H1 (cell line): ENCODE measurements at regions not wholly inside any gene's neighbourhood (a gene's known extent, or its start where the extent isn't known, plus 50 kb on each side); places are given as distances from the start of the nearest gene placed in this dataset.
A peak's percentile ranks its signal among the peaks of the same experiment; 100 is the strongest.

Experiments
- CTCF ChIA-PET: fragments of 300-600 bp; sonication (Branson Sonifier 250); formaldehyde crosslinking; loops from one replicate; lab custom pipeline; 2021; ENCODE audit not compliant: partially characterized antibody; lab: Charles Lee
- POLR2A ChIA-PET: fragments of 300-600 bp; sonication (Branson Sonifier 250); formaldehyde crosslinking; loops from one replicate; lab custom pipeline; 2021; ENCODE audit warnings: inconsistent platforms; ENCODE audit not compliant: partially characterized antibody; lab: Charles Lee
- DNase-seq, 2 experiments: peaks; one replicate each; pipeline versions ENCODE4 v3.0.0 to v3.0.0-alpha.2; 2010 to 2022; ENCODE audit warnings: low spot score in 2 of 2, low read depth in 1 of 2, mixed read lengths in 1 of 2
- FAIRE-seq: peaks from 2 replicates; lab custom pipeline; 2011; peaks lifted over from hg19 to GRCh38; lab: Jason Lieb, UNC
- H2AFZ ChIP-seq: 2 replicates; pipeline ENCODE4 v1.8.1; 2012; ENCODE audit warnings: low read length, inconsistent platforms
- H2AK5ac ChIP-seq: 2 replicates; pipeline ENCODE4 v1.6.1; 2013; ENCODE audit warnings: low read depth, low read length
- H2BK120ac ChIP-seq: replicated peaks from 2 replicates; pipeline ENCODE3; 2013; ENCODE audit warnings: low read depth, low read length, inconsistent platforms
- H2BK12ac ChIP-seq: 2 replicates; pipeline ENCODE4 v1.6.1; 2013; ENCODE audit warnings: low read depth, low read length
- H2BK15ac ChIP-seq: 2 replicates; pipeline ENCODE4 v1.6.1; 2013; ENCODE audit warnings: low read length
- H2BK20ac ChIP-seq: 2 replicates; pipeline ENCODE4 v1.6.1; 2013; ENCODE audit warnings: low read length
- H2BK5ac ChIP-seq: 2 replicates; pipeline ENCODE4 v1.6.1; 2013; ENCODE audit warnings: low read depth, low read length
- H3K14ac ChIP-seq: 2 replicates; pipeline ENCODE4 v1.6.1; 2013; ENCODE audit warnings: inconsistent platforms; ENCODE audit not compliant: insufficient read length
- H3K18ac ChIP-seq: 2 replicates; pipeline ENCODE4 v1.6.1; 2013; ENCODE audit warnings: low read length; ENCODE audit errors: extremely low read depth
- H3K23ac ChIP-seq: 2 replicates; pipeline ENCODE4 v1.6.1; 2013; ENCODE audit warnings: inconsistent platforms; ENCODE audit not compliant: insufficient read length
- H3K23me2 ChIP-seq: 2 replicates; pipeline ENCODE4 v1.6.1; 2013; ENCODE audit warnings: low read depth, low read length
- H3K27ac ChIP-seq: 2 replicates; pipeline ENCODE4 v1.6.1; 2011; ENCODE audit warnings: low read depth, low read length, inconsistent platforms
- H3K27me3 ChIP-seq, 4 experiments: replicated peaks in 1 of 4; 1 replicate in 1 of 4; 2 replicates in 3 of 4; pipeline versions ENCODE4 v1.6.1 to v1.8.1; 2011 to 2013; ENCODE audit warnings: low read length in 3 of 4, mild to moderate bottlenecking in 3 of 4, inconsistent platforms in 2 of 4, mixed read lengths in 2 of 4, moderate library complexity in 1 of 4; ENCODE audit not compliant: control insufficient read depth in 3 of 4, insufficient read depth in 3 of 4; ENCODE audit errors: extremely low read depth in 1 of 4
- H3K36me3 ChIP-seq, 4 experiments: 2 replicates each; pipeline versions ENCODE4 v1.6.1 to v1.8.1; 2011 to 2013; ENCODE audit warnings: mild to moderate bottlenecking in 4 of 4, low read length in 3 of 4, moderate library complexity in 2 of 4, control low read depth in 1 of 4, inconsistent platforms in 1 of 4; ENCODE audit not compliant: insufficient read depth in 4 of 4, control insufficient read depth in 2 of 4
- H3K4ac ChIP-seq: replicated peaks from 2 replicates; pipeline ENCODE3; 2013; ENCODE audit warnings: low read length, low read depth, mixed read lengths, inconsistent platforms; ENCODE audit not compliant: insufficient read length
- H3K4me1 ChIP-seq, 4 experiments: replicated peaks in 1 of 4; 1 replicate in 1 of 4; 2 replicates in 3 of 4; pipeline versions ENCODE4 v1.6.1 to v1.8.1; 2011 to 2013; ENCODE audit warnings: low read length in 3 of 4, inconsistent platforms in 2 of 4, mixed read lengths in 1 of 4; ENCODE audit not compliant: insufficient read depth in 4 of 4, control insufficient read depth in 3 of 4
- H3K4me2 ChIP-seq, 2 experiments: 2 replicates each; pipeline versions ENCODE4 v1.6.1 to v1.8.1; 2011 to 2013; ENCODE audit warnings: low read depth in 2 of 2, low read length in 2 of 2, control low read depth in 1 of 2, inconsistent platforms in 1 of 2, mild to moderate bottlenecking in 1 of 2; ENCODE audit not compliant: insufficient read depth in 1 of 2
- H3K4me3 ChIP-seq, 4 experiments: fragments of 200-600, 300-600 bp in 1 of 4; sonication (generic), shearing (Covaris generic), sonication (Bioruptor Twin) in 1 of 4; 2 replicates each; pipeline versions ENCODE4 v1.5.1 to v1.8.1; 2011 to 2016; ENCODE audit warnings: low read length in 4 of 4, low read depth in 3 of 4, control low read depth in 2 of 4, inconsistent platforms in 2 of 4, mild to moderate bottlenecking in 2 of 4, mixed read lengths in 1 of 4, moderate library complexity in 1 of 4; ENCODE audit not compliant: insufficient read depth in 2 of 4; ENCODE audit errors: extremely low read depth in 1 of 4
- H3K56ac ChIP-seq: replicated peaks from 2 replicates; pipeline ENCODE3; 2013; ENCODE audit warnings: low read depth, mild to moderate bottlenecking, mixed read lengths, low read length, inconsistent platforms; ENCODE audit not compliant: insufficient read length
- H3K79me1 ChIP-seq: 2 replicates; pipeline ENCODE4 v1.6.1; 2013; ENCODE audit warnings: low read depth, low read length, control low read depth
- H3K79me2 ChIP-seq, 2 experiments: 2 replicates each; pipeline versions ENCODE4 v1.6.1 to v1.8.1; 2012 to 2013; ENCODE audit warnings: low read length in 2 of 2, mild to moderate bottlenecking in 2 of 2, inconsistent platforms in 1 of 2; ENCODE audit not compliant: insufficient read depth in 2 of 2, control insufficient read depth in 1 of 2
- H3K9ac ChIP-seq, 4 experiments: replicated peaks in 1 of 4; 1 replicate in 1 of 4; 2 replicates in 3 of 4; pipeline versions ENCODE4 v1.6.1 to v1.8.1; 2011 to 2013; ENCODE audit warnings: low read depth in 3 of 4, low read length in 3 of 4, control low read depth in 2 of 4, mild to moderate bottlenecking in 2 of 4, moderate library complexity in 2 of 4, inconsistent platforms in 1 of 4; ENCODE audit errors: extremely low read depth in 1 of 4
- H3K9me3 ChIP-seq, 2 experiments: 2 replicates each; pipeline versions ENCODE4 v1.6.1 to v1.8.1; 2012 to 2013; ENCODE audit warnings: mild to moderate bottlenecking in 2 of 2, moderate library complexity in 2 of 2, control low read depth in 1 of 2, inconsistent platforms in 1 of 2, low read depth in 1 of 2, low read length in 1 of 2, mixed read lengths in 1 of 2; ENCODE audit not compliant: insufficient read depth in 2 of 2
- H4K20me1 ChIP-seq, 2 experiments: replicated peaks in 1 of 2; 2 replicates each; pipeline versions ENCODE3 to v1.8.1; 2011 to 2013; ENCODE audit warnings: inconsistent platforms in 2 of 2, low read length in 2 of 2, mild to moderate bottlenecking in 1 of 2; ENCODE audit not compliant: insufficient read depth in 2 of 2, control insufficient read depth in 1 of 2
- H4K5ac ChIP-seq: 2 replicates; pipeline ENCODE4 v1.6.1; 2013; ENCODE audit warnings: low read length, low read depth, mixed read lengths, inconsistent platforms; ENCODE audit not compliant: insufficient read length
- H4K8ac ChIP-seq: 2 replicates; pipeline ENCODE4 v1.8.0; 2013; ENCODE audit warnings: mild to moderate bottlenecking, moderate library complexity, low read length, inconsistent platforms; ENCODE audit not compliant: insufficient read depth; ENCODE audit errors: extremely low read depth
- H4K91ac ChIP-seq: replicated peaks from 2 replicates; pipeline ENCODE3; 2013; ENCODE audit warnings: low read length, mixed read lengths, inconsistent platforms; ENCODE audit not compliant: insufficient read length
- BRCA1 ChIP-seq: IDR thresholded peaks from 2 replicates; pipeline ENCODE4 v1.6.1; 2012; ENCODE audit warnings: low read depth, low read length, improper control_type of control experiment
- CBX5 ChIP-seq: fragments of 300-800, 300-1000 bp; sonication (generic); IDR thresholded peaks from 2 replicates; pipeline ENCODE4 v1.7.1; 2016; ENCODE audit warnings: antibody characterized with exemption, low read length, low read depth
- CHD2 ChIP-seq: IDR thresholded peaks from 2 replicates; pipeline ENCODE4 v1.6.1; 2012; ENCODE audit warnings: low read length, improper control_type of control experiment
- NANOG ChIP-seq: IDR thresholded peaks from 2 replicates; pipeline ENCODE4 v1.6.1; 2011; ENCODE audit warnings: low read length, low read depth, mild to moderate bottlenecking, inconsistent platforms; ENCODE audit not compliant: insufficient read depth, poor library complexity, severe bottlenecking
- NRF1 ChIP-seq: IDR thresholded peaks from 2 replicates; pipeline ENCODE4 v1.6.1; 2011; ENCODE audit warnings: mild to moderate bottlenecking, low read depth, low read length, improper control_type of control experiment
- PHF8 ChIP-seq: fragments of 200-600 bp; sonication (generic); conservative IDR thresholded peaks from 2 replicates; pipeline ENCODE4 v1.7.1; 2012; ENCODE audit warnings: low read depth, mild to moderate bottlenecking, inconsistent platforms, low read length, moderate library complexity
- POLR2AphosphoS5 ChIP-seq: IDR thresholded peaks from 2 replicates; pipeline ENCODE4 v1.6.1; 2011; ENCODE audit warnings: low read depth, low read length
- POU5F1 ChIP-seq: IDR thresholded peaks from 2 replicates; pipeline ENCODE4 v1.6.1; 2011; ENCODE audit warnings: low read depth, mild to moderate bottlenecking, low read length, moderate library complexity
- SIN3A ChIP-seq, 2 experiments: IDR thresholded peaks in 1 of 2; conservative IDR thresholded peaks in 1 of 2; 2 replicates each; pipeline ENCODE4 v1.6.1; 2011 to 2012; ENCODE audit warnings: low read length in 2 of 2, improper control_type of control experiment in 1 of 2, low read depth in 1 of 2, mild to moderate bottlenecking in 1 of 2
- SP1 ChIP-seq: IDR thresholded peaks from 2 replicates; pipeline ENCODE4 v1.6.1; 2011; ENCODE audit warnings: low read depth, low read length
- SRF ChIP-seq: IDR thresholded peaks from 2 replicates; pipeline ENCODE4 v1.6.1; 2011; ENCODE audit warnings: mild to moderate bottlenecking, low read depth, low read length, moderate library complexity
- WGBS, 2 experiments: shearing (Covaris generic) in 1 of 2; methylation state at CpG; one replicate each; pipeline versions ENCODE4 v1.1.6 to v1.1.7; 2013 to 2015; ENCODE audit warnings: low lambda C conversion rate in 2 of 2, mixed read lengths in 2 of 2, inconsistent platforms in 1 of 2, low coverage in 1 of 2, missing lambda C conversion rate in 1 of 2; ENCODE audit not compliant: insufficient replicate concordance in 2 of 2, insufficient coverage in 1 of 2, insufficient read length in 1 of 2; ENCODE audit errors: extremely low coverage in 1 of 2, missing lambda C conversion rate in 1 of 2; 5-methylcytosine and 5-hydroxymethylcytosine counted together
- TF ChIP-seq, protein P1 (sequence below): IDR thresholded peaks from 2 replicates; pipeline ENCODE4 v1.6.1; 2012; ENCODE audit warnings: inconsistent platforms
- TF ChIP-seq, protein P2 (sequence below): IDR thresholded peaks from 2 replicates; pipeline ENCODE4 v1.6.1; 2011; ENCODE audit warnings: low read length, improper control_type of control experiment

DNA sequence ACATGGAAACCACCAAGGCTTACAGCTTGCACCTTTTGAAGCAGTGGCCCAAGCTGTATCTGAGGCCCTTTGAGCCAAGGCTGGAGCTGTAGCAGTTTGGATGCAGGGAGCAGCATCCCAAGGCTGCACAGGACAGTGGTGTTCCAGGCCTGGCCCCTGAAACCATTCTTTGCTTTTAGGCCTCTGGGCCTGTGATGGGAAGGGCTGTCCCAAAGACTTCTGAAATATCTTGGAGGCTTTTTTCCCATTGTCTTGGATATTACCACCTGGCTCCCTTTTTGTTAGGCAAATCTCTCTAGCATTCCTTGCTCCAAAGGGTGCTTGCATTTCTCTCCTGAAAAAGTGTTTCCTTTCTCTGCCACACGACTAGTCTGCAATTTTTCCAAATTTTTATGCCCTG is 302.8 kb upstream of the MDFIC2 start:
- Histone ChIP-seq H2BK15ac (no peak overlapping the region), H4K20me1 (no peaks in the 10 kb centered on the region), H3K56ac (peak overlapping the region; percentile 54), H4K5ac (peak overlapping the region; percentile 80), H3K4me1 (peaks cover 0 to 15% (median 12%) of the 10 kb centered on the region in 4 experiments; a peak in 6 of 7 replicates), H3K23me2 (no peaks in the 10 kb centered on the region; the same call in 1 of the 2 replicates), H3K14ac (no peak overlapping the region), H2BK20ac (peak overlapping the region; percentile 24), H2BK5ac (peak overlapping the region; percentile 97; the same call in 1 of the 2 replicates), H4K8ac (no peak overlapping the region), H3K4ac (no peak overlapping the region), H3K27ac (peak overlapping the region; percentile 60; the same call in 1 of the 2 replicates), H3K9me3 (peaks cover 0 to 9% of the 10 kb centered on the region in 2 experiments; a peak in 2 of 4 replicates), H3K4me2 (peak overlapping the region; percentile 36 to 42; a peak in 3 of 4 replicates), H3K4me3 (peak overlapping the region in 1 of 4 experiments; percentile 30; a peak in 1 of 8 replicates), H3K79me2 (no peaks in the 10 kb centered on the region), H2BK120ac (peak overlapping the region; percentile 99), H3K18ac (peak overlapping the region; percentile 52), H3K27me3 (no peaks in the 10 kb centered on the region), H3K23ac (no peak overlapping the region), H3K9ac (no peak overlapping the region), H2AK5ac (peak overlapping the region; percentile 54; the same call in 1 of the 2 replicates), H3K36me3 (peaks cover 0 to 4% (median 0%) of the 10 kb centered on the region in 4 experiments; a peak in 1 of 8 replicates), H2BK12ac (peak overlapping the region; percentile 99), H4K91ac (peak overlapping the region; percentile 96), H3K79me1 (no peaks in the 10 kb centered on the region), H2AFZ (no peak overlapping the region)
- FAIRE-seq (peak; percentile 98), DNase-seq (peak; percentile 55 to 56)
- CTCF ChIA-PET: no interaction called here
- 0% methylated on average over 1 of the region's 1 CpG; no CpG with 5 or more reads in 1 of the 2 experiments for WGBS, 2 experiments
- POLR2A ChIA-PET: interaction anchor here (1.3 kb wide), 1 partner anchor 16 kb away, joined by 4 read pairs; no protein-coding TSS in a partner anchor
- TF ChIP-seq, protein P1, sequence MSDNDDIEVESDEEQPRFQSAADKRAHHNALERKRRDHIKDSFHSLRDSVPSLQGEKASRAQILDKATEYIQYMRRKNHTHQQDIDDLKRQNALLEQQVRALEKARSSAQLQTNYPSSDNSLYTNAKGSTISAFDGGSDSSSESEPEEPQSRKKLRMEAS: no peak
- TF ChIP-seq SIN3A (conservative IDR thresholded peaks at IDR 0.05 in 1 of 2, IDR thresholded peaks at IDR 0.05 in 1 of 2; ENCODE audit: low read depth in 1 of 2, low read length in 2 of 2): no peak
- no peak for TF ChIP-seq BRCA1
- no peak for TF ChIP-seq NRF1
- TF ChIP-seq PHF8: no peak
- TF ChIP-seq NANOG: no peak
- no peak for TF ChIP-seq CHD2
- TF ChIP-seq SP1: peak; percentile 80
- TF ChIP-seq CBX5: no peak
- TF ChIP-seq, protein P2, sequence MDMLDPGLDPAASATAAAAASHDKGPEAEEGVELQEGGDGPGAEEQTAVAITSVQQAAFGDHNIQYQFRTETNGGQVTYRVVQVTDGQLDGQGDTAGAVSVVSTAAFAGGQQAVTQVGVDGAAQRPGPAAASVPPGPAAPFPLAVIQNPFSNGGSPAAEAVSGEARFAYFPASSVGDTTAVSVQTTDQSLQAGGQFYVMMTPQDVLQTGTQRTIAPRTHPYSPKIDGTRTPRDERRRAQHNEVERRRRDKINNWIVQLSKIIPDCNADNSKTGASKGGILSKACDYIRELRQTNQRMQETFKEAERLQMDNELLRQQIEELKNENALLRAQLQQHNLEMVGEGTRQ: no peak
- no peak for TF ChIP-seq SRF
- no peak for TF ChIP-seq POLR2AphosphoS5
- peak; percentile 85; the same call in 1 of the 2 replicates for TF ChIP-seq POU5F1
